ENCODE measurements at regions not wholly inside any gene's neighbourhood (a gene's known extent, or its start where the extent isn't known, plus 50 kb on each side); places are given as distances from the start of the nearest gene placed in this dataset.

- no peak overlapping the region for H3K4me3 ChIP-seq (ENCODE audit: low read length in 3 of 3)
- no peaks in the 10 kb centered on the region for H3K9me3 ChIP-seq (ENCODE audit: control insufficient read depth in 3 of 3, low read length in 3 of 3)
- no peaks in the 10 kb centered on the region for H3K36me3 ChIP-seq (ENCODE audit: control insufficient read depth in 3 of 3, insufficient read depth in 3 of 3, low read length in 3 of 3)
- no peaks in the 10 kb centered on the region for H3K4me1 ChIP-seq (ENCODE audit: control insufficient read depth in 3 of 3, insufficient read depth in 3 of 3, low read length in 3 of 3)
- no peak overlapping the region for H3K9ac ChIP-seq (ENCODE audit: low read depth in 1 of 3, low read length in 3 of 3)
- no peak overlapping the region for H3K27ac ChIP-seq (ENCODE audit: low read depth, low read length)
- peaks cover 0 to 5% (median 0%) of the 10 kb centered on the region in 3 donors for H3K27me3 ChIP-seq (ENCODE audit: control insufficient read depth in 3 of 3, insufficient read depth in 3 of 3, low read length in 3 of 3)
Observed at GRCh38 chr14:97301931-97302559, 504.9 kb downstream of the VRK1 start.

- Histone ChIP-seq H3K27me3 (ENCODE audit: control insufficient read depth in 3 of 3, insufficient read depth in 3 of 3, low read length in 3 of 3) (no peaks in the 10 kb centered on the region), H3K9ac (ENCODE audit: low read depth in 1 of 3, low read length in 3 of 3) (no peak overlapping the region), H3K27ac (ENCODE audit: low read depth, low read length) (peak overlapping the region; percentile 12), H3K4me1 (ENCODE audit: control insufficient read depth in 3 of 3, insufficient read depth in 3 of 3, low read length in 3 of 3) (no peaks in the 10 kb centered on the region), H3K36me3 (ENCODE audit: control insufficient read depth in 3 of 3, insufficient read depth in 3 of 3, low read length in 3 of 3) (no peaks in the 10 kb centered on the region), H3K9me3 (ENCODE audit: control insufficient read depth in 3 of 3, low read length in 3 of 3) (peaks cover 0 to 2% (median 0%) of the 10 kb centered on the region in 3 donors), H3K4me3 (ENCODE audit: low read length in 3 of 3) (no peak overlapping the region)
Observed at GRCh38 chr14:97306133-97306759, 509.1 kb downstream of the VRK1 start.

GRCh38 chr14:97306760-97307246 is 509.6 kb downstream of the VRK1 start:
- Histone ChIP-seq H3K27me3 (ENCODE audit: control insufficient read depth in 3 of 3, insufficient read depth in 3 of 3, low read length in 3 of 3) (peaks cover 0 to 3% (median 0%) of the 10 kb centered on the region in 3 donors), H3K9ac (ENCODE audit: low read depth in 1 of 3, low read length in 3 of 3) (no peak overlapping the region), H3K4me1 (ENCODE audit: control insufficient read depth in 3 of 3, insufficient read depth in 3 of 3, low read length in 3 of 3) (no peaks in the 10 kb centered on the region), H3K4me3 (ENCODE audit: low read length in 3 of 3) (no peak overlapping the region), H3K36me3 (ENCODE audit: control insufficient read depth in 3 of 3, insufficient read depth in 3 of 3, low read length in 3 of 3) (no peaks in the 10 kb centered on the region), H3K9me3 (ENCODE audit: control insufficient read depth in 3 of 3, low read length in 3 of 3) (peaks cover 0 to 2% (median 0%) of the 10 kb centered on the region in 3 donors), H3K27ac (ENCODE audit: low read depth, low read length) (peak overlapping the region; percentile 12)

GRCh38 chr14:97311411-97311810 is 514.2 kb downstream of the VRK1 start:
- H3K9me3 ChIP-seq (ENCODE audit: control insufficient read depth in 3 of 3, low read length in 3 of 3): peaks cover 2 to 4% (median 2%) of the 10 kb centered on the region in 3 donors
- H3K4me3 ChIP-seq (ENCODE audit: low read length in 3 of 3): no peak overlapping the region
- no peaks in the 10 kb centered on the region for H3K4me1 ChIP-seq (ENCODE audit: control insufficient read depth in 3 of 3, insufficient read depth in 3 of 3, low read length in 3 of 3)
- no peak overlapping the region for H3K9ac ChIP-seq (ENCODE audit: low read depth in 1 of 3, low read length in 3 of 3)
- no peak overlapping the region for H3K27ac ChIP-seq (ENCODE audit: low read depth, low read length)
- peaks cover 0 to 3% (median 0%) of the 10 kb centered on the region in 3 donors for H3K27me3 ChIP-seq (ENCODE audit: control insufficient read depth in 3 of 3, insufficient read depth in 3 of 3, low read length in 3 of 3)
- no peaks in the 10 kb centered on the region for H3K36me3 ChIP-seq (ENCODE audit: control insufficient read depth in 3 of 3, insufficient read depth in 3 of 3, low read length in 3 of 3)

GRCh38 chr14:97312910-97313309 is 515.7 kb downstream of the VRK1 start:
- Histone ChIP-seq H3K27ac (ENCODE audit: low read depth, low read length) (no peak overlapping the region), H3K9ac (ENCODE audit: low read depth in 1 of 3, low read length in 3 of 3) (no peak overlapping the region), H3K9me3 (ENCODE audit: control insufficient read depth in 3 of 3, low read length in 3 of 3) (peaks cover 2 to 4% (median 2%) of the 10 kb centered on the region in 3 donors), H3K27me3 (ENCODE audit: control insufficient read depth in 3 of 3, insufficient read depth in 3 of 3, low read length in 3 of 3) (peaks cover 0 to 3% (median 0%) of the 10 kb centered on the region in 3 donors), H3K4me3 (ENCODE audit: low read length in 3 of 3) (no peak overlapping the region), H3K4me1 (ENCODE audit: control insufficient read depth in 3 of 3, insufficient read depth in 3 of 3, low read length in 3 of 3) (no peaks in the 10 kb centered on the region), H3K36me3 (ENCODE audit: control insufficient read depth in 3 of 3, insufficient read depth in 3 of 3, low read length in 3 of 3) (no peaks in the 10 kb centered on the region)

GRCh38 chr14:97315790-97316189 is 518.6 kb downstream of the VRK1 start:
- H3K27ac ChIP-seq (ENCODE audit: low read depth, low read length): no peak overlapping the region
- no peak overlapping the region for H3K9ac ChIP-seq (ENCODE audit: low read depth in 1 of 3, low read length in 3 of 3)
- no peaks in the 10 kb centered on the region for H3K4me1 ChIP-seq (ENCODE audit: control insufficient read depth in 3 of 3, insufficient read depth in 3 of 3, low read length in 3 of 3)
- H3K36me3 ChIP-seq (ENCODE audit: control insufficient read depth in 3 of 3, insufficient read depth in 3 of 3, low read length in 3 of 3): no peaks in the 10 kb centered on the region
- peaks cover 0 to 3% (median 0%) of the 10 kb centered on the region in 3 donors for H3K27me3 ChIP-seq (ENCODE audit: control insufficient read depth in 3 of 3, insufficient read depth in 3 of 3, low read length in 3 of 3)
- no peak overlapping the region for H3K4me3 ChIP-seq (ENCODE audit: low read length in 3 of 3)
- peaks cover 0 to 4% (median 2%) of the 10 kb centered on the region in 3 donors for H3K9me3 ChIP-seq (ENCODE audit: control insufficient read depth in 3 of 3, low read length in 3 of 3)

- Histone ChIP-seq H3K4me1 (ENCODE audit: control insufficient read depth in 3 of 3, insufficient read depth in 3 of 3, low read length in 3 of 3) (no peaks in the 10 kb centered on the region), H3K36me3 (ENCODE audit: control insufficient read depth in 3 of 3, insufficient read depth in 3 of 3, low read length in 3 of 3) (no peaks in the 10 kb centered on the region), H3K9ac (ENCODE audit: low read depth in 1 of 3, low read length in 3 of 3) (no peak overlapping the region), H3K9me3 (ENCODE audit: control insufficient read depth in 3 of 3, low read length in 3 of 3) (peaks cover 0 to 4% (median 0%) of the 10 kb centered on the region in 3 donors), H3K27me3 (ENCODE audit: control insufficient read depth in 3 of 3, insufficient read depth in 3 of 3, low read length in 3 of 3) (no peaks in the 10 kb centered on the region), H3K4me3 (ENCODE audit: low read length in 3 of 3) (no peak overlapping the region), H3K27ac (ENCODE audit: low read depth, low read length) (no peak overlapping the region)
Observed at GRCh38 chr14:97318380-97318779, 521.2 kb downstream of the VRK1 start.

GRCh38 chr14:97319691-97320090 is 522.5 kb downstream of the VRK1 start:
- Histone ChIP-seq H3K4me1 (ENCODE audit: control insufficient read depth in 3 of 3, insufficient read depth in 3 of 3, low read length in 3 of 3) (no peaks in the 10 kb centered on the region), H3K9ac (ENCODE audit: low read depth in 1 of 3, low read length in 3 of 3) (no peak overlapping the region), H3K4me3 (ENCODE audit: low read length in 3 of 3) (no peak overlapping the region), H3K36me3 (ENCODE audit: control insufficient read depth in 3 of 3, insufficient read depth in 3 of 3, low read length in 3 of 3) (no peaks in the 10 kb centered on the region), H3K9me3 (ENCODE audit: control insufficient read depth in 3 of 3, low read length in 3 of 3) (peaks cover 0 to 6% (median 0%) of the 10 kb centered on the region in 3 donors), H3K27ac (ENCODE audit: low read depth, low read length) (no peak overlapping the region), H3K27me3 (ENCODE audit: control insufficient read depth in 3 of 3, insufficient read depth in 3 of 3, low read length in 3 of 3) (no peaks in the 10 kb centered on the region)

- Histone ChIP-seq H3K4me1 (ENCODE audit: control insufficient read depth in 3 of 3, insufficient read depth in 3 of 3, low read length in 3 of 3) (no peaks in the 10 kb centered on the region), H3K9me3 (ENCODE audit: control insufficient read depth in 3 of 3, low read length in 3 of 3) (peaks cover 0 to 8% (median 3%) of the 10 kb centered on the region in 3 donors), H3K27me3 (ENCODE audit: control insufficient read depth in 3 of 3, insufficient read depth in 3 of 3, low read length in 3 of 3) (peaks cover 0 to 2% (median 0%) of the 10 kb centered on the region in 3 donors), H3K4me3 (ENCODE audit: low read length in 3 of 3) (no peak overlapping the region), H3K36me3 (ENCODE audit: control insufficient read depth in 3 of 3, insufficient read depth in 3 of 3, low read length in 3 of 3) (no peaks in the 10 kb centered on the region), H3K27ac (ENCODE audit: low read depth, low read length) (no peak overlapping the region), H3K9ac (ENCODE audit: low read depth in 1 of 3, low read length in 3 of 3) (no peak overlapping the region)
Observed at GRCh38 chr14:97328743-97329142, 531.6 kb downstream of the VRK1 start.

- Histone ChIP-seq H3K36me3 (ENCODE audit: control insufficient read depth in 3 of 3, insufficient read depth in 3 of 3, low read length in 3 of 3) (no peaks in the 10 kb centered on the region), H3K4me1 (ENCODE audit: control insufficient read depth in 3 of 3, insufficient read depth in 3 of 3, low read length in 3 of 3) (no peaks in the 10 kb centered on the region), H3K27me3 (ENCODE audit: control insufficient read depth in 3 of 3, insufficient read depth in 3 of 3, low read length in 3 of 3) (peaks cover 0 to 2% (median 0%) of the 10 kb centered on the region in 3 donors), H3K4me3 (ENCODE audit: low read length in 3 of 3) (no peak overlapping the region), H3K9me3 (ENCODE audit: control insufficient read depth in 3 of 3, low read length in 3 of 3) (peaks cover 0 to 3% (median 2%) of the 10 kb centered on the region in 3 donors), H3K27ac (ENCODE audit: low read depth, low read length) (no peak overlapping the region), H3K9ac (ENCODE audit: low read depth in 1 of 3, low read length in 3 of 3) (no peak overlapping the region)
Observed at GRCh38 chr14:97329701-97330100, 532.5 kb downstream of the VRK1 start.

All from skeletal muscle tissue (tissue), 3 donors.